ENCODE measurements at regions not wholly inside any gene's neighbourhood (a gene's known extent, or its start where the extent isn't known, plus 50 kb on each side); places are given as distances from the start of the nearest gene placed in this dataset.

- no peaks in the 10 kb centered on the region for H3K9me2 ChIP-seq (ENCODE audit: insufficient read depth, low read length)
- no peaks in the 10 kb centered on the region for H3K36me3 ChIP-seq (ENCODE audit: insufficient read depth, low read length)
- no peak overlapping the region for H3K4me3 ChIP-seq (ENCODE audit: low read depth, low read length, poor library complexity, severe bottlenecking)
- intact Hi-C loops (cut with micrococcal nuclease; ENCODE audit: unreplicated experiment): no loop called here
- DNase-seq (ENCODE audit: low spot score): no peak
- no peak overlapping the region for H2AFZ ChIP-seq (ENCODE audit: low read length)
- POLR2A ChIA-PET: interaction anchor here (0.6 kb wide), 2 partner anchors 451 to 1617 kb away, joined by 3 read pairs; no protein-coding TSS in a partner anchor
- no peaks in the 10 kb centered on the region for H3K79me2 ChIP-seq (ENCODE audit: insufficient read depth, low read depth, low read length)
- no peak overlapping the region for H3K4me2 ChIP-seq (ENCODE audit: low read length)
- no TSS peak for BruUV-seq (replicated peaks)
- CTCF ChIA-PET (ENCODE audit: unreplicated experiment): no interaction called here
- H4K20me1 ChIP-seq (ENCODE audit: insufficient read depth, low read length): no peaks in the 10 kb centered on the region
- no peak overlapping the region for H3K27ac ChIP-seq (ENCODE audit: low read depth, low read length, poor library complexity, severe bottlenecking)
- H3K9me3 ChIP-seq (ENCODE audit: low read length): no peaks in the 10 kb centered on the region
- H3K4me1 ChIP-seq (ENCODE audit: insufficient read depth, low read length, poor library complexity, severe bottlenecking): no peaks in the 10 kb centered on the region
- no peak for TF ChIP-seq EZH2phosphoT487 (IDR thresholded peaks at IDR 0.05; ENCODE audit: borderline replicate concordance, low read depth, low read length)
- no peak for TF ChIP-seq CTCF (conservative IDR thresholded peaks at IDR 0.05; ENCODE audit: low read length)
Measured at GRCh38 chr16:74049027-74049426, 247.6 kb upstream of the PSMD7 start.

- Histone ChIP-seq H2AFZ (ENCODE audit: low read length) (no peak overlapping the region), H3K4me2 (ENCODE audit: low read length) (no peak overlapping the region), H3K9me3 (ENCODE audit: low read length) (no peaks in the 10 kb centered on the region), H4K20me1 (ENCODE audit: insufficient read depth, low read length) (no peaks in the 10 kb centered on the region), H3K4me3 (ENCODE audit: low read depth, low read length, poor library complexity, severe bottlenecking) (no peak overlapping the region), H3K4me1 (ENCODE audit: insufficient read depth, low read length, poor library complexity, severe bottlenecking) (no peaks in the 10 kb centered on the region), H3K9me2 (ENCODE audit: insufficient read depth, low read length) (no peaks in the 10 kb centered on the region), H3K27ac (ENCODE audit: low read depth, low read length, poor library complexity, severe bottlenecking) (no peak overlapping the region), H3K36me3 (ENCODE audit: insufficient read depth, low read length) (no peaks in the 10 kb centered on the region), H3K79me2 (ENCODE audit: insufficient read depth, low read depth, low read length) (no peaks in the 10 kb centered on the region)
- DNase-seq (ENCODE audit: low spot score): no peak
- ChIA-PET CTCF (ENCODE audit: unreplicated experiment) (no interaction called here), POLR2A (interaction anchor here (0.6 to 0.9 kb wide), 2 partner anchors 13 to 1260 kb away, joined by 3 to 5 read pairs; no protein-coding TSS in a partner anchor)
- intact Hi-C loops (cut with micrococcal nuclease; ENCODE audit: unreplicated experiment): no loop called here
- no TSS peak for BruUV-seq (replicated peaks)
- TF ChIP-seq EZH2phosphoT487 (IDR thresholded peaks at IDR 0.05; ENCODE audit: borderline replicate concordance, low read depth, low read length): no peak
- TF ChIP-seq CTCF (conservative IDR thresholded peaks at IDR 0.05; ENCODE audit: low read length): no peak
Measured at GRCh38 chr16:74046524-74046923, 250.1 kb upstream of the PSMD7 start.

GRCh38 chr16:74045513-74045912, 251.1 kb upstream of the PSMD7 start:
- Histone ChIP-seq H3K27ac (ENCODE audit: low read depth, low read length, poor library complexity, severe bottlenecking) (no peak overlapping the region), H3K4me1 (ENCODE audit: insufficient read depth, low read length, poor library complexity, severe bottlenecking) (no peaks in the 10 kb centered on the region), H4K20me1 (ENCODE audit: insufficient read depth, low read length) (no peaks in the 10 kb centered on the region), H3K9me2 (ENCODE audit: insufficient read depth, low read length) (no peaks in the 10 kb centered on the region), H3K4me2 (ENCODE audit: low read length) (no peak overlapping the region), H2AFZ (ENCODE audit: low read length) (no peak overlapping the region), H3K79me2 (ENCODE audit: insufficient read depth, low read depth, low read length) (no peaks in the 10 kb centered on the region), H3K36me3 (ENCODE audit: insufficient read depth, low read length) (no peaks in the 10 kb centered on the region), H3K4me3 (ENCODE audit: low read depth, low read length, poor library complexity, severe bottlenecking) (no peak overlapping the region), H3K9me3 (ENCODE audit: low read length) (no peaks in the 10 kb centered on the region)
- no peak for DNase-seq (ENCODE audit: low spot score)
- POLR2A ChIA-PET: interaction anchor here (0.5 to 0.9 kb wide), 2 partner anchors 14 to 42 kb away, joined by 3 read pairs; no protein-coding TSS in a partner anchor
- CTCF ChIA-PET (ENCODE audit: unreplicated experiment): interaction anchor here (0.5 kb wide), 2 partner anchors 73 to 219 kb away, joined by 3 to 8 read pairs; no protein-coding TSS in a partner anchor
- TF ChIP-seq CTCF (conservative IDR thresholded peaks at IDR 0.05; ENCODE audit: low read length) (no peak), EZH2phosphoT487 (IDR thresholded peaks at IDR 0.05; ENCODE audit: borderline replicate concordance, low read depth, low read length) (no peak)
- intact Hi-C loops (cut with micrococcal nuclease; ENCODE audit: unreplicated experiment): no loop called here
- no TSS peak for BruUV-seq (replicated peaks)

All from OCI-LY7 (cell line).